ENCODE measurements at regions not wholly inside any gene's neighbourhood (a gene's known extent, or its start where the extent isn't known, plus 50 kb on each side); places are given as distances from the start of the nearest gene placed in this dataset.
"Not testable (repeated sequence)": the region's sequence is repeated elsewhere in the genome, so short reads cannot be mapped to it uniquely, and the experiment has no call there.

DNA sequence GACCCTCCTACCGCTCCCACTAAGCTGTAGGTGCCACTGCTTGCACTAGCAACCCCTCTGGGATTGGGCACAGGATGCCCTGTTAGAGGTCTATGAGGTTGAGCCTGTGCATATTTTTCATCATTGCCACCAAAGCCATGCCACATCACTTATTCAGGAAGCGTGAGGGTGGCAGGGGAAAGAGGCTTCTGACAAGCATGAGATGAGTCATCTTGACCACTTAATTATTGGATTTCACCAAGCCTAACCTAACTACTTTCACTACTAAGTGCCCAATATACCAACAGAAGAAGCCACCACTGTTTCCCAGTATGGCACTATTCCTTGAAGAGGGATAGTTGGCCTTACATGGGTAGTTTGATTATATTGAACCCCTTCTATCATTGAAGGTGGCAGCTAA lies 181.3 kb upstream of the EPHA4 start:
- no peak for DNase-seq

DNA sequence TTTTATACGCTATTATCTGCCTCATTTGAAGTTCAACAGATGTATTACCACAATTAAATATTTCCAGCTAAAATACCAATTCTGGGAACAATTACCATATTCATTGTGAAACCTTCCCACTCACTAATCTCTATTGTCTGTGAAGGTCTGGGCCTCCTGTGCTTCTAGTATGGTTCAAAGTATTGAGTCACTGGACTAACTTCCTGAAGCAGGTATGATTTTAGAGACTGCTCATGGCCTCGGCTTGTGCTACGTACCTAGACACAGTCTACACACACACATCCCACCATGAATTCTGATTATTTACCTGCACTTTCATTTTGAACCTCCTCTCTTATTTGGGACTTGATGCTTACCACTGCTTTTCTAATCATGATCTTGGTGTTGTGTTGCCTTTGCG lies 180.7 kb upstream of the EPHA4 start:
- no peak for DNase-seq

- no peak for DNase-seq
Measured at GRCh38 chr2:221750316-221750715, 178.2 kb upstream of the EPHA4 start.

GRCh38 chr2:221747289-221747972 lies 175.3 kb upstream of the EPHA4 start:
- DNase-seq, result peak; percentile 9 to 10

- DNase-seq, result no peak
Measured at GRCh38 chr2:221741496-221742211, 169.6 kb upstream of the EPHA4 start.

DNA sequence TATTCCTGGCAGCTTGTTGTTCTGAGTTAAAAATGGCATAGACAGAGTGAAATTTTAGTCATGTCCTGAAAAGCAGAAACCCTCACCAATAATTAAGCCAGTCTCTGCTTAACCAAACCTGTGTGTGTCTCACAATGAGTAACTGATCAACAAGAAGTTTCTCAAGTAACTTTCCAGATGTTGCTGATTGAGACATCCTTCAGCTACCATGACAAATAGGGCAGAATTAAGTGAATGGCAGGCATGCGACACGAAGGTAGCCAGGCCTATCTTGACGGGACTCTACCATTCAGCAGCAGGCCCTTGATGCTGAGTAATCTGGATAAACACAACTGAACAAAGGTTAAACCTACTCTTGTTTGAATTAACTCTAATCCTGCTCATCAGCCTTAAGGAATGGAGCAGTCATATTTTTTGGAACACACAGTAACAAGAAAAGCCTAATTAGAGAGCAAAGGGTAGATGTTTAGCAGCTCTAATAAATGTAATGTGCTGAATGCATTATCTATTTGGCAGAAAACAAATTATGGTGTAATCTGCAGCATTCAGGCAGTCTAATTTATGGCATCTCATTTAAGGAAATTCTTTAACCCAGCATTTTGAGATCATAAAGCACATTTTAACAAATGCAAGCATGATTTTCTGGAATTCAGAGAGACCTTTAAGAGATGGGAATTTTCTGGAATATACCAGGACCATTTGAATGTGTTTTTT lies 159.5 kb upstream of the EPHA4 start:
- DNase-seq, result no peak

- DNase-seq, result no peak
Measured at GRCh38 chr2:221726894-221727513, 154.9 kb upstream of the EPHA4 start.

DNA sequence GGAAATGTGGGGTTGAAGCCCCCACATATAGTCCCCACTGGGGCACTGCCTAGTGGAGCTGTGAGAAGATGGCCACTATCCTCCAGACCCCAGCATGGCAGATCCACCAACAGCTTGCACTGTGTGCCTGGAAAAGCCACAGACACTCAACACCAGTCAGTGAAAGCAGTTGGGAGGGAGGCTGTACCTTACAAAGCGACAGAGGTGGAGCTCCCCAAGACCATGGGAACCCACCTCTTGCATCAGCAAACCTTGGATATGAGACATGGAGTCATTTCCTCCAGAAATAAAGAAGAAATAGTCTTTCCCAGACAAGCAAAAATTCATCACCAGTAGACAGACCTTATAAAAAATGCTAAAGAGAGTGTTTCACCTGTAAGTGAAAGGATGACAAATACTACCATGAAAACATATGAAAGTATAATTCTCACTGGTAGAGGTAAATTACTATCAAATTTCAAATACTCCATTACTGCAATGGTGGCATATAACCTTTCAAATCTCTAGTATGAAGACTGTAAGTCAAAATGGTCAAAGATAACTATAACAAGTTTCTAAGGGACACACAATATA lies 152.6 kb upstream of the EPHA4 start:
- DNase-seq, result no peak

DNA sequence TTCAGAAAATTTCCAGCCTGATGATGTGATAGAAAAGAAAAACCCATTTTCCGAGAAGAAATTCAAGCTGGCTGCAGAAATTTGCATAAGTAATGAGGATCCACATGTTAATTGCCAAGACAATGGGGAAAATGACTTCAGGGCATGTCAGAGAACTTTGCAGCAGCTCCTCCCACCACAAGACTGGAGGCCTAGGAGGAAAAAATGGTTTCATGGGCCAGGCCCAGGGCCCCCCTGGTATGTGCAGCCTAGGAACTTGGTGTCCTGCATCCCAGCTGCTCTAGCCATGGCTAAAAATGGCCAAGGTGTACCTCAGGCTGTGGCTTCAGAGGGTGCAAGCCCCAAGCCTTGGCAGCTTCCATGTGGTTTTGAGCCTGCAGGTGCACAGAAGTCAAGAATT lies 152.0 kb upstream of the EPHA4 start:
- not testable (repeated sequence) for DNase-seq

- DNase-seq, result no peak
Measured at GRCh38 chr2:221716426-221717303, 144.6 kb upstream of the EPHA4 start.

GRCh38 chr2:221715523-221716247 lies 143.6 kb upstream of the EPHA4 start:
- no peak for DNase-seq

DNA sequence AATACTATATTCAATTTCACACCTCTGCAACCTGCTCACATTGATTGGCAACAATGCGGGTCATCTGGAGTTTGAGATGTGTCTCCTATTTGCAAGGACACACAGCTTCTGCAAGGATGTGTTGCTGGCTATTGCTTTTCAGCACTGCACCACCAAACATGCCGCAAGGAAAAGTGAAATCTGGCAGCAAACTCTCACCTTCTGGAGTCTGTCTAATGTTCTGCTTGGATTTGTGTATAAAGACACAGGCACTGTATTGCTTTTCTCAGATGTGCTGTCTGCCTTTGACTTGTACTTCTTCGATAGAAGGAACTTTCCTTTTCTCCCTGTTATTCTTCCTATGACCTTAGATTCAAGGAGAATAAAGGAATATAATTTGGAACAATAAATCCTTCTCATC lies 138.6 kb upstream of the EPHA4 start:
- DNase-seq, result no peak

GRCh38 chr2:221708902-221709301 lies 136.8 kb upstream of the EPHA4 start:
- no peak for DNase-seq

DNA sequence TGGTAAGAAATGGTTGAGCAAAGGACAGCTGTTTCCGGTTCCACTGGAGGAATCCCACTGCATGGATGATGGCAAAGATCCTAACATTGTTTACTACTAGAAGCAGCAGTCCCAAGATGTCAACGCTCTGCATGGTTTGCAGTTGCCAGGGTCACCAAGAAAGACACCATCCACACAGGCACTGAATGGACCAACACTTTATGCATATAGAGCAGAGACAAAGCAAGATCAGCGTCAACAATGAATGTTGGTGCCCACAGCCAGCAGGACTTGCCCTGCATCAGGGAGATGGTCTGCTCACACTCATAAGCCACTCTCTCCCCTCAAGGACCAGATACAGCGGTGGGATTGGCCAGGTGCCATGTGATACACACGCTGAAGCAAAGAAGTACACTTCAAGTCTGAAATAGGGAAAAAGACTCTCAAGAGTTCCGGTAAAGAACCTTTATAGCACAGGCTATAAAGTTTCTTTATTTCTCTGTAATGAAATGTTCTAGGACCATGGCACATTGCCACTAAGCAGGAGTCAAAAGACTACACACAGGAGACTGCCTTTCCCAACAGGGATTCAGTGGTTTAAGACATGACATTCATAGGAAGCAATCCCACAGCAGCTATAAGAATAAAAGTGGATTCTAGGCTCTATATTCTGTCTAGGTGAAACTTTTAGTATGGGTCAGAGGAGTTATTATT lies 133.2 kb upstream of the EPHA4 start:
- no peak for DNase-seq

DNA sequence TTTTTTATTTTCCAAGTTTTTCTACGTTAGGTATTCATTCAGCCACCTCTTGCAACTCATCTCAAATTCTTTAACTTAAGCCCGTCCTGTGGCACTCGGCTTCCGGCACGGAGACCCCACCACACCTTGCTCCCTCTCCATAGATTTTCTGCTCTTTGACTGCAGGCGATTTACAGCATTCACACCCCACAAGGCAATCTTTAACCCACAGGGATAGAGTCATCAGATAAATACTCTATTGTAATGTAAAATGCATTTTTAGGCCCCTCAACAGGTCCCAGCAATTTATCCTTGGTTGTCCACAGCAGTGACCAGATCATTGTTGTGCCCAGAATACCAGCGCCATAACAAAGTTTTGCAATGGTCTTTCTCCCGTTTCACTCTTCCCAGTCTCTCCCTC lies 132.3 kb upstream of the EPHA4 start:
- DNase-seq, result no peak

DNA sequence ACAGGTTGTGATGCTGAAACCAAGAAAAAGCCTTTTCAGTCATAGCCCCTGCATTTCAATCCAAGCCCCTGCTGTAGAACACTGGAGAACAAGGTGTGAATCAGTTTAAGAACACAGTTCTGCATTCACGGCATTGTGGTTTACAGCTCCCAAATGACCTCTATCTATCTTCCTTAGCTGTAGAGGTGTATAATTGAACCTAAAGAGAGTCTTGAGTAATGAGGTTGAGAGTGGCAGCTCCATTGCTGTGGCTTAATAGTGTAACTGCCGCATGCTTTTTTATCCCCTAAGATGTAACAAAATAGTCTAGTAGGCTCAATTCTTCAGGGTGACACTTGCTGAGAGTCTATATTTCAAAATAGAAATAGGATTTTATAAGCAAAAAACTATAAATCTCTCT lies 121.3 kb upstream of the EPHA4 start:
- DNase-seq, result no peak

DNA sequence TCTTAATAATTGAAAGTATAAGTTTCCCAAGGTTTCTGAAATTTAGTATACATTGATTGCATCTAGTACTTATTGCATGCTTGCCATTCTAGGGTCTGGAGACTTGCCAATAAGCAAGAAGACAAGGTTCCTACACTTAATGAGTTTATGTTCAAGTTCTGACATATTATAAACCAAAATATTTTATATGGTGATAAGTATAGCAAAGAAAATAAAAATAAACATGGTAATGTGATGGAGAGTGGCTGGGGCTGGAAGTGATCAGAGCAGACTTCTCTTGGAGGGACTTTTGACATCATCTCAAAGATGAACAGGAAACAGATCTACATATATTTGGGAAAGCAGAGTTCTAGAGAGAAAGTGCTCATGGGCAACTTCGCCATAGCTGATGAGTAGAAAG lies 119.5 kb upstream of the EPHA4 start:
- no peak for DNase-seq

DNA sequence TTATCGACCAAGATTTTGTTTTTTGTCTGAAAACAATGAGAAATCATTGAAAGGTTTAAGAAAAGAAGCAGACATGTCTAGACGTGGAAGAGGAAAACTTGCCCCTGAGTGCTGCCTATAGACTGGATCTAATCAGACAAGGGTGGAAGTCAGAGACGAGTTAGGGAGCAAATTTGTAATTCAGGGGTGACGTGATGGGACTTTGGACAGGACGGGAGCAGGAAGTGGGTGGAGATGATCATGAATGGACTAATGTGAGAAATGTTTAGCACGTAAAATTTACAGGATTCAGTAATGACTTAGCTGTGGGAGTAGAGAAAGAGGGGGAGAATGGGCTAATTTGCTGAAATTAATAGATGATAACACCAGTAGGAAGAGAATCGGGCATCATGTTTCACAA lies 117.0 kb upstream of the EPHA4 start:
- DNase-seq, result no peak

DNA sequence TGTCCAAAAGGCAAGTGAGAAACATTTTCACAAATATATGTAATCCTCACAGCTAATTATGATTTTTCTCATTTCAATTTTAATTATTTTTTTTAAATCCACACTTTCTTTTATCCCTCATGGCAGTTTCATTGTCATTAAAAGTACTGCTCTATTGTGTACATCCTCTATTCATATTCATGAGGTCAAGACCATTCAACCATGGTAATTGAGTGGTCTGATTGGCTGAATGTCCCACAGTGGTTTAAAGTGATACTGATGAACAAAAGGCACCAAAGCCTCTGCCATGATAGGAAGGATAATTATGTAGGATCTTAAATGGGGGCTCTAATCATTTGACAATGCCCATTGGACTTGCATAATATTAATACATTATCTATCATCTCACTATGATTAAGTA lies 108.4 kb upstream of the EPHA4 start:
- no peak for DNase-seq

GRCh38 chr2:221677688-221678087 lies 105.6 kb upstream of the EPHA4 start:
- no peak for DNase-seq
